Erythroblast (primary cell): ENCODE measurements at regions not wholly inside any gene's neighbourhood (a gene's known extent, or its start where the extent isn't known, plus 50 kb on each side); places are given as distances from the start of the nearest gene placed in this dataset.
A peak's percentile ranks its signal among the peaks of the same experiment; 100 is the strongest.

Source experiments
- DNase-seq, 2 experiments: peaks; one replicate each; lab custom pipeline; 2025; lab: John Stamatoyannopoulos, UW
- GATA1 ChIP-seq: IDR thresholded peaks from 2 replicates; pipeline ENCODE4 v1.6.1; 2011; ENCODE audit warnings: low read depth, mild to moderate bottlenecking, control low read depth, low read length, moderate library complexity
- POLR2A ChIP-seq: IDR thresholded peaks from 2 replicates; pipeline ENCODE4 v1.6.1; 2011; ENCODE audit warnings: mild to moderate bottlenecking, low read length

GRCh38 chr7:67547183-67547907 is 550.7 kb downstream of the TYW1 start:
- no peak for DNase-seq
- TF ChIP-seq POLR2A (no peak), GATA1 (no peak)

GRCh38 chr7:67549126-67549525 is 552.5 kb downstream of the TYW1 start:
- TF ChIP-seq GATA1 (no peak), POLR2A (no peak)
- DNase-seq: no peak

GRCh38 chr7:67550801-67551436 is 554.3 kb downstream of the TYW1 start:
- TF ChIP-seq POLR2A: no peak
- no peak for TF ChIP-seq GATA1

DNA sequence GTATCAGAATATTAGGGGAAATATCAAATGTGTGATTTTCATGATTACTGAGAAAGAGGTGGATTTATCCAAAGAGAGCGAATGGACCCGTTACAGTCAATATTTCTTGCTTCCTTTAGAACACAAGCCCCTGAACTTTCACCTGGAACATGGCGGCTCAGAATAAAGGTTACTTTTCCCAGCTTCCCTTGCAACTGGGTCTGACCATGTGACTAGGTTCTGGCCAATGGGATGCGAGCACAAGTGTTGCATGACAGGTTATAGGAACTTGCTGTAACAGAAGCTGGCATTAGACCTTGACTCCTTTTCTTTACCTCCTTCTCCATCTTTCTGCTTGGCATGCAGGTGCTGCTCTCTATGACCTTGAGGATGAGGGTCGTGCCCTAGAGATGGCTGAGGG is 556.1 kb downstream of the TYW1 start:
- no peak for TF ChIP-seq POLR2A
- TF ChIP-seq GATA1: no peak
- peak in 1 of 2 experiments; percentile 2 for DNase-seq

More at GRCh38 chr7:67550801-67551436, 554.3 kb downstream of the TYW1 start:
- DNase-seq: no peak

DNA sequence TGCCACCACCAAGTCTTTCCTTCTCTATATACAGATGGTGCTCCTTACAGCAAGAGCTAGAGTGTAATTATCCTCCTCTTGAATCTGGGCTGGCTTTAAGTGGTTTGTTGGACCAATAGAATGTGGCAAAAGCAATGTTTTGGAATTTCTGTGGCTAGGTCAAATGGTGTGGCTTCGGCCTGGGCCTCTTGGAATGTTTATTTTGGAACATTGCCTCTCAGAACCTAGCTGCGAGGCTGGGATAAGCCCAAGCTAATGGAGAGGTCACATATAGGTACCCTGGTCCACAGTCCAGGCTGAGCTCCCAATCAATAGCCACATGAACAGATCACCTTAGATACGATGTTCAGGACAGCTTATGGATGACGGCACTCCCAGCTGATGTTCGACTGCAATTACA is 556.7 kb downstream of the TYW1 start:
- TF ChIP-seq GATA1 (no peak), POLR2A (no peak)
- DNase-seq: no peak

- TF ChIP-seq GATA1: no peak
- no peak for TF ChIP-seq POLR2A
- DNase-seq: no peak
These were observed 558.4 kb downstream of the TYW1 start for GRCh38 chr7:67554986-67555385.

- no peak for DNase-seq
- no peak for TF ChIP-seq GATA1
- no peak for TF ChIP-seq POLR2A
These were observed 568.3 kb downstream of the TYW1 start for GRCh38 chr7:67564959-67565358.

- TF ChIP-seq POLR2A (no peak), GATA1 (no peak)
- no peak for DNase-seq
These were observed 569.5 kb downstream of the TYW1 start for GRCh38 chr7:67566101-67566500.

DNA sequence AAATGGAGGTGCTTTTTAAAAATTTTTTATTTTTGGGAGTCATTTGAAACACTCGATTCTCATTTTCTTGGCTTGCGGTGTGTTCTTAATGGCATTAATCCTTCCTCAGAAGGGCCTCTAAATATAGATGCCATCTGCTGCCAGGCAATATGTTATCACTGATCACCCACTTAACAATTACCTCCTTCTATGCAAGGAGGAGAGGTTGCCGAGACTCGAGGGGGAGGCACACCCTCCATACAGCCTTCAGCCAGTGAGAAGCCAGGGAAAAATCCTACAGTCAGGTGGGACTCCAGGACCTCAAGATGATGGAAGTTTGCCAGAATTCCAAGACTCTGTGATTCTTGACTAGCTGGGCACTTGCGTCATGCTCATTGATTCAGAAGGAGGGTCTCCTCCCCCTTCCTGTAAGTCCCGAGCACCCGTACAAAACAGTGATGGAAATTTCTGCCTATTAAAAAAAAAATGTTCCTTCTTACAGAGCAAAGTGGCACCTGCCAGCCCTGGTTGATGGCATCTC is 574.5 kb downstream of the TYW1 start:
- DNase-seq: no peak
- TF ChIP-seq GATA1: no peak
- TF ChIP-seq POLR2A: no peak

- DNase-seq: no peak
- TF ChIP-seq POLR2A (no peak), GATA1 (no peak)
These were observed 577.0 kb downstream of the TYW1 start for GRCh38 chr7:67573639-67574038.

- no peak for DNase-seq
- no peak for TF ChIP-seq POLR2A
- TF ChIP-seq GATA1: no peak
These were observed 592.0 kb downstream of the TYW1 start for GRCh38 chr7:67588631-67589030.

DNA sequence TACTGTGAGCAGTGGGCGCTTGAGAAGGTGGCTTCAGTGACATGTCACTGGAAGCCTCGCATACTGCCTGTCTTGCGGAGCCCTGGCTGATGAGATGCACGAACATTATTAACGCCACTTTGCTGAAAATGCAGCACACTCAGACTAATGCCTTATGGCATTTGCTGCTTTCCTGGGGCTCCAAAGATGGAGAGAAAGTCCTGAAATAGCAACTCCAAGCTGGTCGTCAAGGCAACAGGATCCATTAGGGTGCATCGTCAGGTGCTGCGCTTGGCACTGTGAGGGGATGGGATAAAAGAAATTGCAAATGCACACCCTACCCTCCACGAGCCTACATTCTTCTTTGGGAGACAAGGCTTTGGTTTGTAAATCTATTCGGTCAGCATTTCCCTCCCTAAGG is 592.5 kb downstream of the TYW1 start:
- no peak for DNase-seq
- no peak for TF ChIP-seq GATA1
- no peak for TF ChIP-seq POLR2A

DNA sequence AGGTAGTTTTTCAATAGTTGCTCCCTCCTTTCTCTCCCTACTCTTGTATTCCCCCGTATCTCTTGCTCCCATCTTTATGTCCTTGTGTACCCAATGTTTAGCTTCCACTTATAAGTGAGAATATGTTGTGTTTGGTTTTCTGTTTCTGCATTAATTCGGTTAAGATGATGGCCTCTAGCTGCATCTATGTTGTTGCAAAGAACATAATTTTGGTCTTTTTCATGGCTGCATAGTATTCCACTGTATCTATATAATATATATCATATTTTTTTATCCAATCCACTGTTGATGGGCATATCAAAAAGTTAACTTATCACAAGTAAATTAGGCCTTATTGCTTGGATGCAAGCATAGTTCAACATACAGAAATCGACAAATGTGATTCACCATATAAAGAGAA is 594.0 kb downstream of the TYW1 start:
- no peak for DNase-seq
- TF ChIP-seq POLR2A: no peak
- TF ChIP-seq GATA1: no peak

DNA sequence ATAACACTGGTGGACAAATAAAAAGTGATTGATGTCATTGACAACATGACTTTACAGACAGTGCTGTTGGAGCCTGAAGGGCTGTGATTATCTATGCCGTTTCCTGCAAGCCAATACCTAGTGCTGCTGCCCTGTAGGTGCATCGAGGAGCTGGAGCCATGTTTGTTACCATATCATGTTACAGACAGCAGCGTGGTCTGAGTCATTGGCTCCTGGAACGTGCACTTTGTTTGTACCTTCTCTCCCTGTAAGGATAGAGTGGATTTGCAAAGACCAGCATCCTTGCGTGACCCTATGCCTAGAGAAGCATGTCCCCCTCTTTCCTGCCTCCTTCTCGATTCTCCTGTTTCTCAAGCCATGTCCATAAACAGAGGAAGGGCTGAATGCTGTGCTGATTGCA is 597.2 kb downstream of the TYW1 start:
- TF ChIP-seq POLR2A (no peak), GATA1 (no peak)

More for the DNA sequence above, 597.2 kb downstream of the TYW1 start:
- DNase-seq: no peak
